Neural cell (in vitro differentiated cells): ENCODE measurements at regions not wholly inside any gene's neighbourhood (a gene's known extent, or its start where the extent isn't known, plus 50 kb on each side); places are given as distances from the start of the nearest gene placed in this dataset.

Experiments
- H2AFZ ChIP-seq: fragments of 200-600, 300-800 bp; sonication (generic), shearing (Covaris generic); 2 replicates; pipeline ENCODE4 v1.6.0; 2014; ENCODE audit warnings: low read depth, mild to moderate bottlenecking, antibody characterized with exemption, low read length, moderate library complexity
- H3F3A ChIP-seq: fragments of 200-600 bp; shearing (Covaris generic); 2 replicates; pipeline ENCODE4 v1.6.1; 2016; ENCODE audit warnings: mild to moderate bottlenecking, moderate library complexity, mixed read lengths, antibody characterized with exemption, low read length; ENCODE audit not compliant: insufficient read depth, poor library complexity, severe bottlenecking
- H3K27ac ChIP-seq: fragments of 200-600, 300-800 bp; sonication (generic), shearing (Covaris generic); 2 replicates; pipeline ENCODE4 v1.5.1; 2014; ENCODE audit warnings: mild to moderate bottlenecking, low read length, moderate library complexity
- H3K27me3 ChIP-seq: fragments of 300-800, 200-600 bp; sonication (generic), shearing (Covaris generic); 2 replicates; pipeline ENCODE4 v1.6.0; 2014; ENCODE audit warnings: mild to moderate bottlenecking, low read depth, low read length, moderate library complexity; ENCODE audit not compliant: insufficient read depth
- H3K36me3 ChIP-seq: fragments of 300-800, 200-600 bp; sonication (generic), shearing (Covaris generic); 2 replicates; pipeline ENCODE4 v1.5.1; 2014; ENCODE audit warnings: mild to moderate bottlenecking, antibody characterized with exemption, low read length, moderate library complexity; ENCODE audit not compliant: insufficient read depth
- H3K4me2 ChIP-seq: fragments of 300-800, 200-600 bp; sonication (generic), shearing (Covaris generic); 2 replicates; pipeline ENCODE4 v1.6.0; 2014; ENCODE audit warnings: mild to moderate bottlenecking, low read length
- H3K4me3 ChIP-seq: fragments of 300-800, 200-600 bp; sonication (generic), shearing (Covaris generic); 2 replicates; pipeline ENCODE4 v1.5.1; 2014; ENCODE audit warnings: mild to moderate bottlenecking, low read length, moderate library complexity
- H3K79me2 ChIP-seq: fragments of 200-600 bp; shearing (Covaris generic); replicated peaks from 2 replicates; pipeline ENCODE4 v1.6.0; 2014; ENCODE audit warnings: mild to moderate bottlenecking, low read length, moderate library complexity; ENCODE audit not compliant: insufficient read depth
- H3K9ac ChIP-seq: fragments of 300-800, 200-600 bp; sonication (generic), shearing (Covaris generic); 2 replicates; pipeline ENCODE4 v1.6.1; 2016; ENCODE audit warnings: mild to moderate bottlenecking, low read length, mixed read lengths
- H3K9me2 ChIP-seq: fragments of 200-600 bp; shearing (Covaris generic); 2 replicates; pipeline ENCODE4 v1.6.1; 2016; ENCODE audit warnings: mild to moderate bottlenecking, low read length, mixed read lengths; ENCODE audit not compliant: insufficient read depth
- H3K9me3 ChIP-seq: fragments of 200-600, 300-800 bp; sonication (generic), shearing (Covaris generic); 2 replicates; pipeline ENCODE4 v1.6.1; 2016; ENCODE audit warnings: mild to moderate bottlenecking, mixed run types, low read length, moderate library complexity, mixed read lengths
- H4K20me1 ChIP-seq: fragments of 200-600 bp; shearing (Covaris generic); 2 replicates; pipeline ENCODE4 v1.6.1; 2016; ENCODE audit warnings: mild to moderate bottlenecking, mixed run types; ENCODE audit not compliant: insufficient read depth
- EP300 ChIP-seq: fragments of 450-650 bp; conservative IDR thresholded peaks from 2 replicates; pipeline ENCODE4 v1.6.1; 2014; ENCODE audit warnings: antibody characterized with exemption, mild to moderate bottlenecking, moderate library complexity; ENCODE audit not compliant: poor library complexity, severe bottlenecking
- EZH2 ChIP-seq: fragments of 200-600, 300-800 bp; shearing (Covaris generic), sonication (generic); IDR thresholded peaks from 2 replicates; pipeline ENCODE4 v1.6.1; 2014; ENCODE audit warnings: antibody characterized with exemption, low read length, borderline replicate concordance, mild to moderate bottlenecking; ENCODE audit not compliant: insufficient read depth, poor library complexity, severe bottlenecking
- MXI1 ChIP-seq: fragments of 450-650 bp; conservative IDR thresholded peaks from 2 replicates; pipeline ENCODE4 v1.6.1; 2014; ENCODE audit warnings: antibody characterized with exemption, mild to moderate bottlenecking; ENCODE audit not compliant: poor library complexity, severe bottlenecking
- POLR2AphosphoS5 ChIP-seq: IDR thresholded peaks from 2 replicates; pipeline ENCODE4 v1.6.1; 2012
- RAD21 ChIP-seq: fragments of 450-650 bp; conservative IDR thresholded peaks from 2 replicates; pipeline ENCODE4 v1.6.1; 2014; ENCODE audit warnings: antibody characterized with exemption, mild to moderate bottlenecking, moderate library complexity
- SMC3 ChIP-seq: fragments of 450-650 bp; conservative IDR thresholded peaks from 2 replicates; pipeline ENCODE4 v1.6.1; 2014; ENCODE audit warnings: antibody characterized with exemption, mild to moderate bottlenecking, moderate library complexity; ENCODE audit not compliant: poor library complexity
- TAF1 ChIP-seq: IDR thresholded peaks from 2 replicates; pipeline ENCODE4 v1.6.1; 2012; ENCODE audit warnings: low read depth
- TF ChIP-seq, protein P1 (sequence below): fragments of 450-650 bp; IDR thresholded peaks from 2 replicates; pipeline ENCODE4 v1.5.1; 2014; ENCODE audit warnings: antibody characterized with exemption, mild to moderate bottlenecking, moderate library complexity; ENCODE audit not compliant: poor library complexity, severe bottlenecking
- TF ChIP-seq, protein P2 (sequence below): IDR thresholded peaks from 2 replicates; pipeline ENCODE4 v1.6.1; 2012; ENCODE audit warnings: borderline replicate concordance

DNA sequence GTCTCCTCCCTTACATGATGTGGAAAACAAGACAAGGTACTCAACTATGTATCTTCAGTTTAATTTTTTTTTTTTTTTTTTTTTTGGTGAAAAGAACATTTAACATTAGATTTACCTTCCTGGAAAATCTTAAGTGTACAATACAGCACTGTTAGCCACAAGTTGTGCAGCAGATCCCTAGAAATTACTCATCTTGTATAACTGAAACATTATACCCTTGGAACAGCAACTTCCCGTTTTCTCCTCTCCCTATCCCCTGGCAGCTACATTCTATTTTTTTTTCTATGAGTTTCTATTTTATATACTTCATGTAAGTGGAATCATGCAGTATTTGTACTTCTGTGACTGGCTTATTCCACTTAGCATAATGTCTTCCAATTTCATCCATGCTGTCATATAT lies 421.9 kb upstream of the FTMT start (continued):
- no peak for TF ChIP-seq TAF1

DNA sequence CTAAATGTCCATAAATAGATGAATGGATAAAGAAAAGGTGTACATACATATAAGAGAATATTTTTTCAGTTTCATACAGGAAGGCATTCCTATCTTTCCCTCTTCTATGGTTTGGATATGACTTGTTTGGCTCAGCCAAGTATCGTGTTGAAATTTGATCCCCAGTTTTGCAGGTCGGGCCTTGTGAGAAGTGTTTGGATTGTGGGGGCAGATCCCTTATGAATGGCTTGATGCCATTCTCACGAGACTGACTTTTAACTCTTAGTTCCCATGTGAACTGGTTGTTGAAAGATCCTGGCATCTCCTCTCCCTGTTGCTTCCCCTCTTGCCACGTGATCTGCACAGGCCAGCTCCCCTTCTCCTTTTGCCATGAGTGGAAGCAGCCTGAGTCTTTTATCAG lies 421.1 kb upstream of the FTMT start:
- H4K20me1 ChIP-seq = no peaks in the 10 kb centered on the region
- H3K9me2 ChIP-seq = no peaks in the 10 kb centered on the region
- H3K9me3 ChIP-seq = no peaks in the 10 kb centered on the region
- no peaks in the 10 kb centered on the region for H3K27me3 ChIP-seq
- no peak overlapping the region for H3K4me3 ChIP-seq
- H3F3A ChIP-seq = no peaks in the 10 kb centered on the region
- H3K27ac ChIP-seq = no peak overlapping the region
- no peak overlapping the region for H2AFZ ChIP-seq
- H3K36me3 ChIP-seq = no peaks in the 10 kb centered on the region
- TF ChIP-seq, protein P1, sequence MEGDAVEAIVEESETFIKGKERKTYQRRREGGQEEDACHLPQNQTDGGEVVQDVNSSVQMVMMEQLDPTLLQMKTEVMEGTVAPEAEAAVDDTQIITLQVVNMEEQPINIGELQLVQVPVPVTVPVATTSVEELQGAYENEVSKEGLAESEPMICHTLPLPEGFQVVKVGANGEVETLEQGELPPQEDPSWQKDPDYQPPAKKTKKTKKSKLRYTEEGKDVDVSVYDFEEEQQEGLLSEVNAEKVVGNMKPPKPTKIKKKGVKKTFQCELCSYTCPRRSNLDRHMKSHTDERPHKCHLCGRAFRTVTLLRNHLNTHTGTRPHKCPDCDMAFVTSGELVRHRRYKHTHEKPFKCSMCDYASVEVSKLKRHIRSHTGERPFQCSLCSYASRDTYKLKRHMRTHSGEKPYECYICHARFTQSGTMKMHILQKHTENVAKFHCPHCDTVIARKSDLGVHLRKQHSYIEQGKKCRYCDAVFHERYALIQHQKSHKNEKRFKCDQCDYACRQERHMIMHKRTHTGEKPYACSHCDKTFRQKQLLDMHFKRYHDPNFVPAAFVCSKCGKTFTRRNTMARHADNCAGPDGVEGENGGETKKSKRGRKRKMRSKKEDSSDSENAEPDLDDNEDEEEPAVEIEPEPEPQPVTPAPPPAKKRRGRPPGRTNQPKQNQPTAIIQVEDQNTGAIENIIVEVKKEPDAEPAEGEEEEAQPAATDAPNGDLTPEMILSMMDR = no peak
- TF ChIP-seq EP300 = no peak
- TF ChIP-seq EZH2 = no peak
- TF ChIP-seq RAD21 = no peak
- TF ChIP-seq, protein P2, sequence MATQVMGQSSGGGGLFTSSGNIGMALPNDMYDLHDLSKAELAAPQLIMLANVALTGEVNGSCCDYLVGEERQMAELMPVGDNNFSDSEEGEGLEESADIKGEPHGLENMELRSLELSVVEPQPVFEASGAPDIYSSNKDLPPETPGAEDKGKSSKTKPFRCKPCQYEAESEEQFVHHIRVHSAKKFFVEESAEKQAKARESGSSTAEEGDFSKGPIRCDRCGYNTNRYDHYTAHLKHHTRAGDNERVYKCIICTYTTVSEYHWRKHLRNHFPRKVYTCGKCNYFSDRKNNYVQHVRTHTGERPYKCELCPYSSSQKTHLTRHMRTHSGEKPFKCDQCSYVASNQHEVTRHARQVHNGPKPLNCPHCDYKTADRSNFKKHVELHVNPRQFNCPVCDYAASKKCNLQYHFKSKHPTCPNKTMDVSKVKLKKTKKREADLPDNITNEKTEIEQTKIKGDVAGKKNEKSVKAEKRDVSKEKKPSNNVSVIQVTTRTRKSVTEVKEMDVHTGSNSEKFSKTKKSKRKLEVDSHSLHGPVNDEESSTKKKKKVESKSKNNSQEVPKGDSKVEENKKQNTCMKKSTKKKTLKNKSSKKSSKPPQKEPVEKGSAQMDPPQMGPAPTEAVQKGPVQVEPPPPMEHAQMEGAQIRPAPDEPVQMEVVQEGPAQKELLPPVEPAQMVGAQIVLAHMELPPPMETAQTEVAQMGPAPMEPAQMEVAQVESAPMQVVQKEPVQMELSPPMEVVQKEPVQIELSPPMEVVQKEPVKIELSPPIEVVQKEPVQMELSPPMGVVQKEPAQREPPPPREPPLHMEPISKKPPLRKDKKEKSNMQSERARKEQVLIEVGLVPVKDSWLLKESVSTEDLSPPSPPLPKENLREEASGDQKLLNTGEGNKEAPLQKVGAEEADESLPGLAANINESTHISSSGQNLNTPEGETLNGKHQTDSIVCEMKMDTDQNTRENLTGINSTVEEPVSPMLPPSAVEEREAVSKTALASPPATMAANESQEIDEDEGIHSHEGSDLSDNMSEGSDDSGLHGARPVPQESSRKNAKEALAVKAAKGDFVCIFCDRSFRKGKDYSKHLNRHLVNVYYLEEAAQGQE = no peak
- TF ChIP-seq TAF1 = no peak
- no peak for TF ChIP-seq POLR2AphosphoS5
- no peak for TF ChIP-seq SMC3
- TF ChIP-seq MXI1 = no peak
- H3K4me2 ChIP-seq = no peak overlapping the region
- no peaks in the 10 kb centered on the region for H3K79me2 ChIP-seq
- no peak overlapping the region for H3K9ac ChIP-seq

DNA sequence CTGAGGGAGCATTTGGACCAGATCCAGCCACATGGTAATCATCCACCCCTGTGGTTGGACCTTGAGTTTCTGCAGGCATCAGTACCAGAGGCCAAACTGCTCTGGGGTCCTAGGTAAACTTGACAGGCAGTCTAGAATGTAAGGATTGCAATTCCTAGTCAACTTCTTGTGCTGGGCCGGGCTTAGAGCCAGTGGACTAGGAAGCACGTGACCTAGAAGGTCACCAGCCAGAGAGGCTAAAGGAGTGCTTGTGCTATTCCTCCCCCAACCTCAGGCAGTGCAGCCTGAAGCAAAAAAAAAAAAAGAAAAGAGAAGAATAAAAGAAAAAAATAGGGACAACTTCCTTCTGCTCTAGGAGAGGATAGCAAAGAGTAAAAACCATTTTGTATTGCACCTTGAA lies 406.2 kb upstream of the FTMT start:
- H3K9me3 ChIP-seq = no peaks in the 10 kb centered on the region
- H3K9me2 ChIP-seq = no peaks in the 10 kb centered on the region
- no peaks in the 10 kb centered on the region for H3K79me2 ChIP-seq
- no peaks in the 10 kb centered on the region for H3K36me3 ChIP-seq
- H2AFZ ChIP-seq = no peak overlapping the region
- H3K4me2 ChIP-seq = no peak overlapping the region
- no peak overlapping the region for H3K27ac ChIP-seq
- H4K20me1 ChIP-seq = no peaks in the 10 kb centered on the region
- H3K4me3 ChIP-seq = no peak overlapping the region
- no peaks in the 10 kb centered on the region for H3F3A ChIP-seq
- TF ChIP-seq EP300 = no peak
- TF ChIP-seq, protein P2 = no peak
- no peak for TF ChIP-seq RAD21
- no peak for TF ChIP-seq EZH2
- TF ChIP-seq, protein P1 = no peak
- no peak for TF ChIP-seq POLR2AphosphoS5
- no peak for TF ChIP-seq TAF1
- TF ChIP-seq MXI1 = no peak
- TF ChIP-seq SMC3 = no peak
- H3K9ac ChIP-seq = no peak overlapping the region
- no peaks in the 10 kb centered on the region for H3K27me3 ChIP-seq
